ENCODE measurements at regions not wholly inside any gene's neighbourhood (a gene's known extent, or its start where the extent isn't known, plus 50 kb on each side); places are given as distances from the start of the nearest gene placed in this dataset.

DNA sequence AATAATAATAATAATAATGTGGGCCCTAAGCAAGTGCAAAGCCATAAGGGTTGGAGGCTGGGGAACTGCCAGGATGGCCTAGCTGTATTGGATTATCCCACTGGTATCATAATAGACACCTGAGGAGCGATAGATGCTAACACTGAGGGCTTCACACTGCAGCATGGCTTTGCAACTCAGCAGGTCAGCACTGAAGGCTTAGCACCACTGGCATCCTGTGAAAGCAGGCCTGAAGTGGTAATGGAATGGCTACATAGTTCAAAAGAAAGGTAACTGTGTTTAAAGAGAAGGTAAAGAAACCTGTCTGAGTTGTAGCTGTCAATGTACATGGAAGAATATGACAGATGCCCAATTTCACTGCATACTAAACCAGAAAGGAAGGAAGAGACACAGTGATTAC lies 359.0 kb downstream of the OSTF1 start:
- TF ChIP-seq, protein P1, sequence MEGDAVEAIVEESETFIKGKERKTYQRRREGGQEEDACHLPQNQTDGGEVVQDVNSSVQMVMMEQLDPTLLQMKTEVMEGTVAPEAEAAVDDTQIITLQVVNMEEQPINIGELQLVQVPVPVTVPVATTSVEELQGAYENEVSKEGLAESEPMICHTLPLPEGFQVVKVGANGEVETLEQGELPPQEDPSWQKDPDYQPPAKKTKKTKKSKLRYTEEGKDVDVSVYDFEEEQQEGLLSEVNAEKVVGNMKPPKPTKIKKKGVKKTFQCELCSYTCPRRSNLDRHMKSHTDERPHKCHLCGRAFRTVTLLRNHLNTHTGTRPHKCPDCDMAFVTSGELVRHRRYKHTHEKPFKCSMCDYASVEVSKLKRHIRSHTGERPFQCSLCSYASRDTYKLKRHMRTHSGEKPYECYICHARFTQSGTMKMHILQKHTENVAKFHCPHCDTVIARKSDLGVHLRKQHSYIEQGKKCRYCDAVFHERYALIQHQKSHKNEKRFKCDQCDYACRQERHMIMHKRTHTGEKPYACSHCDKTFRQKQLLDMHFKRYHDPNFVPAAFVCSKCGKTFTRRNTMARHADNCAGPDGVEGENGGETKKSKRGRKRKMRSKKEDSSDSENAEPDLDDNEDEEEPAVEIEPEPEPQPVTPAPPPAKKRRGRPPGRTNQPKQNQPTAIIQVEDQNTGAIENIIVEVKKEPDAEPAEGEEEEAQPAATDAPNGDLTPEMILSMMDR (IDR thresholded peaks at IDR 0.05; ENCODE audit: borderline replicate concordance, insufficient read depth, low read depth, low read length), result no peak
- no peak overlapping the region for H3K4me3 ChIP-seq (ENCODE audit: low read depth, low read length)

DNA sequence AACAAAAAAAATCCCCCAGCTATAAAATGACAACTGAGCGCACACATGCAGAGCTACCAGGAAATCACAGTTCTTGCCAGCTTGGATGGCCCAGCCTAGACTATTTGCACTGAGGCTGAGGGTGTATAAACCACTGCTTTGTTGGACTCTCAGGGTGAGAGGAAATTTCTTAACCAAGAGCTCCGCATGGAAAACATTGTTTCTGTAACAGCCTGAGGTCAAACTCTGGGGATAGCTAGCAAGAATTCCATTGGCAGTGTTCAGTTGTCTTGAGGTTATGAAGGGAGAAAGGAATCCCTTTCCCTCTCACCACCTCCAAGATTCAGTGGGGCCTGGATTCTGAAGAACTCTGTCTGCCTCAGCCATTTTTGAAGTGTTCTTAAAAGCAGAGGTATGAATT lies 360.0 kb downstream of the OSTF1 start:
- TF ChIP-seq, protein P1 (IDR thresholded peaks at IDR 0.05; ENCODE audit: borderline replicate concordance, insufficient read depth, low read depth, low read length), result no peak

DNA sequence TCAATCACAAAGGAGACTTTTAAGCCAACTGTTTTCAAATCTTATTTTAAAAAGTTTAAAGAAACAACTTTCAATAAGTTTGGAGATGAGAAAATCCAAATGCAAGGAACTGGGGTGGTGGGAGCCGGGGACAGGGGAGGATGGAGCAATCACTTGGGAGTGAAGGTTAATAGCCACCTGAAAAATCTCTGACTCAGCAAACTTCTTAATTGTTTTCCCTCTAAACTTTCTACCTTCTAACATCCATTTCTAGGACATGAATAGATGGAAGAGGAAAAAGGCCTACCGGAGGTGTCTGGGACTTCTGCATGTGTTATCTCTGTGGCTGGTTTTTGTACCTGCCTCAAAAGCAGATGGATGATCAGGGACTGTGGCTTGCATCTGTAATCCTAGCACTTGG lies 360.6 kb downstream of the OSTF1 start:
- no peak overlapping the region for H3K4me3 ChIP-seq (ENCODE audit: low read depth, low read length)
- TF ChIP-seq, protein P1 (IDR thresholded peaks at IDR 0.05; ENCODE audit: borderline replicate concordance, insufficient read depth, low read depth, low read length), result no peak

More for the DNA sequence above, 360.0 kb downstream of the OSTF1 start:
- H3K4me3 ChIP-seq (ENCODE audit: low read depth, low read length), result no peak overlapping the region

DNA sequence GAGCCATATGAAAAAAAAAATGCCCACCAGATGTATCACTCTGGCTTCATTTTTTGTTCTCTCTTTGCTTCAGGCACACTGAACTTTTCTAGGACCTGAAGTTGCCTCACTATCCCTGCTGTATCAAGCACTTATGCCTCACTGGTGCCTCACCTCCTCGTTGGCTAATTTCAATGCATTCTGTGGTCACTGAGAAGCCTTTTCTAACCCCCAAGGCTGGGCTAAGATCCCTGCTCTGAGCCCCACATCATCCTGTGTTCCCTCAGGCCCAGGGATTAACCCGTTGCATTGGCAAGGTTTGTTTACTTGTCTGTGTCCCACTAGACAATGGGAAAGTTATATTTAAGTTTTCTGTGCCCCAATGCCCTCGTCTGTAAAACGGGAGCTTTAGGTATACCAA lies 362.7 kb downstream of the OSTF1 start:
- H3K4me3 ChIP-seq (ENCODE audit: low read depth, low read length), result no peak overlapping the region
- TF ChIP-seq, protein P1 (IDR thresholded peaks at IDR 0.05; ENCODE audit: borderline replicate concordance, insufficient read depth, low read depth, low read length), result no peak

DNA sequence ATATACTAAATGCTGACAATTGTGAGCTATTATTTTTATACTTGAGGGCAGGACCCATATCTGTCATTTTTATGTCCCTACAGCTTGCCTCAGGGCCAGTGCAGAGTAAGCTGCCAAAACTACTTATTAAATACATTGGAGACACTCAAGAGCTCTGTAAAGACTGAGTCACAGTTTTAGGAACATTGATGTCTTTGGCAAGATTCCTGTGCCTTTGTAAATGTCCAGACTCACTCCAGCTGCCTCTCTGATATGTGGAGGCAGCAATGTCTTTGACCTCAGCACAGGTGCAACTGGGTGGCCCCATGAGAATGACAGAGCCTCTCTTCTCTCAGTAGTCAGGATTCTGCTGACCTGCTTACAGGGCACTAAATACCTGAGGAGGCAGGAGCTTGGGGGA lies 363.2 kb downstream of the OSTF1 start:
- TF ChIP-seq, protein P1 (IDR thresholded peaks at IDR 0.05; ENCODE audit: borderline replicate concordance, insufficient read depth, low read depth, low read length), result no peak

DNA sequence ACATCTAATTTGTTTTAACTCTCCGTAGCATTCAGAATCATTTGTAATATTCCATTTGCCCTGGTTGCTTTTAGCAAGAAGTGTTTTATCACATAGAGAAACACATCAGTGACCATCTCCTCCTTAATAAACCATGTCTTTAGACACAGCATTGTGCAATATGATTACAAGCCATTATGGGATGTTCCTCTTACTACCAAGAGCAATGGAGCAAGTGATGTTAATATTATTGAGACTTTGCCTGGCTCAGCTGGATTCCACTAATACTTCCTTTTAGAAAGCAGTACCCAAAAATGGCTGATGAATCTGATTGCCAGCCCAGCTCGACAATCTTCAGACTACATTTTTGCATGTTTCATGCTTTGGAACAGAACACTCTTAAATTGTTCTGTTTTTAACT lies 364.2 kb downstream of the OSTF1 start:
- H3K4me3 ChIP-seq (ENCODE audit: low read depth, low read length), result no peak overlapping the region
- TF ChIP-seq, protein P1 (IDR thresholded peaks at IDR 0.05; ENCODE audit: borderline replicate concordance, insufficient read depth, low read depth, low read length), result no peak

More for the DNA sequence above, 363.2 kb downstream of the OSTF1 start:
- no peak overlapping the region for H3K4me3 ChIP-seq (ENCODE audit: low read depth, low read length)

DNA sequence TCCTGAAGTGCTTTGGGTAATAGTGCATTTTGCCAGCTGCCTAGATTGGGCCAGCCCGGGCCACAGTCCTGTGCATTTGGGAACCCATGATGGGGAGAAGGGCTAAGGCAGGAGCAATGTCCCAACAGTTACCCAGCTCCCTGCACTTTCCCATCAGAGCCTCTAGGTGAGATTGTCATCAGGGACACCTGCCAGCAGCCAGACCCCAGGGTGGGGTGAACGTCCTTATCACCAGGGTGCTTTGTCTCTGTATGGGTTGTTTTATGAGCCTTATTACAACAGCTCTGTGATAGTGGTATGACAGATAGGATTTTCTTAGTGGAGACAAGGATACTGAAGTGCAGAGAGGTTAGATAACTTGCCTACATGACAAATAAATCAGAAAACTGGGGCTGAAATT lies 365.7 kb downstream of the OSTF1 start:
- H3K4me3 ChIP-seq (ENCODE audit: low read depth, low read length), result no peak overlapping the region
- TF ChIP-seq, protein P1 (IDR thresholded peaks at IDR 0.05; ENCODE audit: borderline replicate concordance, insufficient read depth, low read depth, low read length), result no peak

Measured in GM12875 (cell line).